ENCODE measurements at regions not wholly inside any gene's neighbourhood (a gene's known extent, or its start where the extent isn't known, plus 50 kb on each side); places are given as distances from the start of the nearest gene placed in this dataset.

GRCh38 chr2:60365556-60365955 lies 187.9 kb downstream of the BCL11A start:
- no peak for TF ChIP-seq GATA3 (IDR thresholded peaks at IDR 0.05; ENCODE audit: low read depth, low read length)
- no peak for TF ChIP-seq GATA2 (IDR thresholded peaks at IDR 0.05; ENCODE audit: low read depth, low read length)
